Skin of body (tissue), 1 donor: ENCODE measurements at regions not wholly inside any gene's neighbourhood (a gene's known extent, or its start where the extent isn't known, plus 50 kb on each side); places are given as distances from the start of the nearest gene placed in this dataset.
"Not testable (repeated sequence)": the region's sequence is repeated elsewhere in the genome, so short reads cannot be mapped to it uniquely, and the experiment has no call there.

Experiments used
- DNase-seq: peaks from one replicate; lab custom pipeline; 2025; lab: John Stamatoyannopoulos, UW

DNA sequence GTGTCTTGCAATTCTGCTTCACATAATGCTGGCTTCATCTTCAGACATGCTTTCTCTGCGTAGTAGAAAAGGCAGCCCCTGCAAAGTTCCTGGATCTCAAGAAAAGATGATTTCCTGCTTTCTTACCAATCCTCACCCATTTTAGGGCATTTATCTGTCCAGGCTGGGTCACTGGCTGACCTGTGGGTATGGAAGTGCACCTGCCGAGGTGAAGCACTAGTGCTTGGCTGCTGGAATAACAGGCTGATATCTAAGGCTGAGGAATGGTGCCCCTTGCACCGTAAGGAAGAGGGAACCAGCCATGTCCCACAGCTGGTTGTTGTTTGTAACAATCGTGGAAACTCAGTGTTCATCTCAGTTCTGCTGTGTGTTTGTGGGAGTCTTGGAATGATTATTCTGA is 138.0 kb upstream of the KLF6 start:
- no peak for DNase-seq

DNA sequence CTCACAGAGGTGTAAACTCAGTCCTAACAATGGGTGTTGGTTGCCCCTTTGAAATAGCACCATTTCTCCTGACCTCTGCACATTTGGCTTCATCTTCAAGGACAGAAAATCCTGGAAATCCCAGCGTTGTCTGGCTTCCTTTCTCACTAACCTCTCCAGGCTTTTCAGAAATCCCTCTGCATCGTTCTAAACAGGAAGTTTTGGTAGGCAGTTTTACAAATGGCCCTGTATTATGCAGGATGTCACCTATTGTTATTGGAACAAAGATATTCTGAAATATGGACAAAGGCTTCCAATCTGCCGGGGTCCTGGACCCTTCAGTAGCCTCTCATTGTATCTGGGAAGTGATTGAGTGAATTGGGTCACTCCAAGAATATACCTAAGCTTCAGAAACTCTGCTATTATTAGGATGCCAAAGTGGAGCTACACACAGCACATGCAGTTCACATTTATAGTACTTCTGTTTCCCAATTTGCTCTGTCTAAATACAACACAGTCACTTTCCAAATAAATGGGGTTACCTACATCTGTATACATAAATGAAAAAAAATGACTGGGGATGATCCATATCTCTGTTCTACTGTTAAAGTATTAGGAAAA is 134.8 kb upstream of the KLF6 start:
- no peak for DNase-seq

DNA sequence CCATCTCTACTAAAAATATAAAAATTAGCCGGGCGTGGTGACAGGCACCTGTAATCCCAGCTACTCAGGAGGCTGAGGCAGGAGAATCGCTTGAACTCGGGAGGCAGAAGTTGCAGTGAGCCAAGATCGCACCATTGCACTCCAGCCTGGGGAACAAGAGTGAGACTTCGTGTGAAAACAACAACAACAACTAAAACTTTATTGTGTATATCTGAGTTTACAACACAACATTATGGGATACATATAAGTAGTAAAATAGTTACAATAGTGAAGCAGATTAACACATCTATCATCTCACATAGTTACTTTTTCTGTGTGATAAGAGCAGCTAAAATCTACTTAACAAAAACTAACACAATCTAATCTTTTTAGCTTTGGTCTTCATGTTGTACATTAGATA is 132.4 kb upstream of the KLF6 start:
- DNase-seq: not testable (repeated sequence)

DNA sequence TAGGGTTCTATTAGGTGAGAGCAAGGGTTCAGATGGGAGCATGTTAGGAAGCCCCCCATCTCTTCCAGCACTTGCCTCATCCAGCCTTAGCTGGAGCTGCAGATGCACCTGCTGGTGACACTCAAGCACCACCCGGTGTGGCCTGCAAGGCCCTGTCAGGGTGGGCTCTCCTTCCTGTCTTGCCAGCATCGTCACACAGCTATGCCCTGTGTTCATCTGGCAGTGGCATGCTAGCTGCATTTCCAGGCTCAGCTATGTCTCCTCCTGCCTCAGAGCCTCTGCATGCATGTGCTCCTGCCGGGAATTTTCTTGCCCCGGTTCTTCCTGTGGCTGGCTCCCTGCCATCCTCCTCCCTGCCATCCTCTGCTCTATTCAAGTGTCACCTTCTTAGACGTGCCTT is 129.7 kb upstream of the KLF6 start:
- DNase-seq: no peak

DNA sequence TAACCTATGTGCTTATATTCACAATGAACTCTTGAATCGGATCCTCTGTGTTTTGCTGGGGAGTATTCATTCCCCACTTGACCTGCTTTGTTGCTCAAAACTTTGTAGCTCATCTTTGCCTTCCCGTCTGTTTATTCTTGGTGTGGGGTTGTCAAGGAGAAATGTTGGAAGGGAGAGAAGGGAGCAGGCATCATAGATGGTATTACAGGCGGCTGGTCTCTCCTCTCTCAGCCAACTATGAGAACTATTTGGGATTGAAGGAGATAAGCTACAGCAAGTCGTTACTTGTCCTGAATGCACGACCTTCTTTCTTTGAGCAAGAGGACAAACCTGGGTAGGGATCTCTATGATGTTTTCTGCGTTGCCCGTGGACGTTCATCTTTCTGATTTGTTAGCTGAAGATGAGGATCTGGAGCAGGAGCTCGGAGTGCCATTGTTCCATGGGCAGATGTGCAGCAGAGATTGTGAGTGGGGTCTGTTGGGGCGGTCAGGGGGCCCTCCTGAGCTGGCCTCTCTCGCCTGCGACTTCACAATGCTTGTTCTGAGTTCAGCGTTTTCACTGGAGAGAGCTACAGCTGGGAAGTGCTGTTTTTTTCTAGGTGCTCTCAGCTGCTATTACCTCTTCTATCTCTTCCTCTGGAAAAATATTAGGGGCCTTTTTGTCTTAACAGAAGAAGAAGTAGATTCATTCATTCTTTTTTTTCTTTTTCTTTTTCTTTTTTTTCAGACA is 126.9 kb upstream of the KLF6 start:
- peak; percentile 11 for DNase-seq

DNA sequence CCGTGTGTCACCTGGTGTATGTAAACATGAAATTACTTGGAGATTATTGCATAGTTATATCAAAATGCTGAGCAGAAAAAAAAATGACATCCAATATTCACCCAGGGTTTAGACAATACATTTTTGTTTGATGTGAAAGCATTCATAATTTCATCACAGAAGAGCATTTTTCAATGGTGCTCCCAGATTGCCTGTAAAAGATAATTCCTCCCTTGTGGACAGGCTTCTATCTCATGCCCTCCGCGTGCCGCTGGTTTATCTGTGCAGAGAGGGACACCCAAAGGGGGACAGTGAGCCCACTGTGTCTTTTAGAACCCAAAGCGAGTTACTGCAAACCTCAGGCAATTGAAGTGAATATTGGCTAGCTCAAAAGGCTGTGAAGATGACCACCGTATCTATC is 126.2 kb upstream of the KLF6 start:
- DNase-seq: no peak

DNA sequence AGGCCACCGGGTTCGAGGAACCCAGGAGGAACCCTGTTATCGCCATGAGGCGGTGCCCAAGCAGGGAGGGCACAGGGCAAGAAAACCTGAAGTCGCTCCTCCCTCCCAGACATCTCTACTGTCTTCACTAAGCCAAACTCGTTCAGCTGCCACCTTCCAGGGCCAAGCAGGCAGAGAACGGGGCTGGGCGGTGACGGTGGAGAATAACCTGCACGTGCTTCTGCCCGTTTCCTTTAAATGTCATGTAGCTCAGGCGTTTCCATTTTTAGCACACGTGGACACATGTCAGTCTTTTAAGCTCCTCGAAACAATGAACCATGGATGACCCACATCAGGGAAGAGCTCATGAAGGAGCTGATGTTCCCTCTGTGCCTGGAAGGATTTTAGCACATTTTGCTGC is 124.3 kb upstream of the KLF6 start:
- no peak for DNase-seq

DNA sequence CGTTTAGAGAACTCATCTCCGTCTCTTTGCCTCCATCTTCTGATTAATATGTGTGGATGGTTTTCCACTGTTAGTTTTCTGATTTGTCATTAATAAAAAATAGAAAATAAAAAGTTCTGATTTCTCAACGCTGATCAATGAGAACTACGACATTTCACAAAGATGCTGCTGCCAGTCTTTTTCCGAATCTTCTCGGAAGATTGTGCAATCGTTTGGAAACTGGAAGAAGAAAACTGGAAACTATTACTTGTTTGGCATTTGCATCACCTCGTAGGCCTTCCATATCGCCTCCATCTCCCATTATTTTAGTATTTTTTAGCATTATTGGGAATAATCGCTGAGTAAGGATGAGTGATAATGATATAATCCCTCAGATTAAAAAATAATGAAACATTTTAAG is 123.2 kb upstream of the KLF6 start:
- DNase-seq: no peak

DNA sequence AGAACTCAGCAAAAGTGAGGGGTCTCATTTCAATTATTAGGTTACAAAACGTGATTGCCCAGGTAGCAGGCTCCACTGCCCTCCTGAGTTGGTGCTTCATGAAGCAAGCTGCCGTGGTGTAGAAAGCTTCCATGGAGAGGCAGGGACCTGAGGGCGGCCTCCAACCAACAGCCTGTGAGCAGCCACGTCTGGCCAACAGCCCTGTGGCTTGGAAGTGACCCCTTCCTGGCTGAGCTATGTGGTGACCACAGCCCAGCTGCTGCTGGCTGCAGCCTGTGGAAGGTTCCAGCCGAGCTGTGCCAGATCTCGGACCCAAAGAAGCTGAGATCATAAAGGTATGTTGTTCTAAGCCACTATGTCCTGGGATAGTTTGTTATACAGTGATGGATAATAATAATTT is 122.5 kb upstream of the KLF6 start:
- no peak for DNase-seq

DNA sequence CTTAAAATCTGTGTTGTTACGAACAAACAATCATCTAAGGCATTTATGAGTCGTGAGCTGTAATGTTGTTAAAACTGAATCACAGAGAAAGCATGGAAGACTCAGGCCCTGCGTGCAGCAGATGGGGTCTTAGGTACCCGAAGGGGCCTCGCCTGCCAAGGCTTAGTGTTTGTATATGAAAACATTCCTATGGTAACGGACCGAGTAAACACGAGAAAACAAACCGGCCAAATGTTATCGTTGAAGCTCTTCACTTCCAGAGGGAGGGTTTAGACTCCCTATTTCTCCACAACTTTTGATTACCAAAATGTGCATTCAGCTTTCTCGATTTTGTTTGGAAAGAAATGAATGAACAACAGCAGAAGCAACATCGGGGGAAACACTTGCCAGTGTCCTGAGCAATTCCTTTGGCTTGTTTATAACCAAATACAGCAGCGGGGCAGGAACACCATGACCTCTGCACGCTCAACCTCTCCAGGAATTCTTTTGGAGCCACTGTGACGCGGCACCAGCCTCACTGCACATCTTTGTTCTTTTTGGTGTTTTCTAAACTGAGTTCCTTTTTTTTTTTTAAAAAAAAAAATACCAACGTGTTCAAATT is 121.6 kb upstream of the KLF6 start:
- no peak for DNase-seq

DNA sequence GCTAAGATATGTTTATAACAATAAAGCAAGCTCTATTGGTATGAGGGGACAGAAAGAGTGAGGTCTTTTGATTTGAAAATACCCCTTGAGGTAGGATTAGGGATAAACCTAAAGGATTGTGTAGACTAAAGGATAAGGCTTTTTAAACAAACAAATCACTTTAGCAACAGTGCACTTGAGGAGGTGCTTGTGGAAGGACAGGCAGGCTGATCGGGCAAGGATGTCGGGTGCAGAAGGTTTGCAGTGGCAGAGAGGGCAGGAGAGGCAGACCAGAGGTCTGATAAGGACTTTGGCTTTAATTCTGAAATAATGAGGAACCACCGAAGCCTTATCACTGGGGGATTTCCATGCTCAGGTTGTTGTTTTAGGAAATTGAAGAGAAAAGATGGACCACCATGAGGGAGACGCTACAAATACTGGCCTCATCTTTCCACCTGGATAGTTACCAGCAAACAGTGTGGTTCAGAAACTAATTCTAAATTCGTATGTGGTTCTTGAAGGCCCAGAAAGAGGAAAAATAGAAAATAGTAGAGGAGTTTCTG is 119.5 kb upstream of the KLF6 start:
- no peak for DNase-seq

DNA sequence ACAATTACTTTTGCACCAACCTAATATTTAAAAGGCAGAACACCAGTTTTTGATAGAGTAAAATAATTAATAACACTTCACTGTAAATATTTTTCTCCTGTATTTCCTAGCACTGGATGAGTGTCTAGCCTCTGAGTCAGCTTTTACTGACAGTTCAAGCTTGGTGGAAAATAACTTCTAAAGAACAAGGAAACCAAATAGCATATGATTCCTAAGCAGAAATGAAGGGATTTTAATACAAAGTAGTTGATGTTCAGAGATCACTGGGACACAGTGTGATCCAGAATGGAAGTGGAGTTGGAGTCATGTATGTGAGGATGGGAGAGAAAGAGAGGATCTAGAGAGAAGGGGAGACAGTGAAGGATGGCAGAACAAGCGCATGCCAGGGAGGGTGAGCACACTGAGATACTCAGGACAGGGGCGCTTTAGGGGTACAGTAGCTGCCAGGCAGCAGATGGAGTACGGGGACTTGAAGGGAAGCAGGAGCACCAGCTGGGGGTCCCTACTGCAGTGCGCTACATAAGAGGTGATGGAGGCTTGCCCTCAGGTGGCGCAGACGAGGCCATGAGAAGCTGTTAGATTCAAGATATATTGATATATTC is 117.9 kb upstream of the KLF6 start:
- no peak for DNase-seq

DNA sequence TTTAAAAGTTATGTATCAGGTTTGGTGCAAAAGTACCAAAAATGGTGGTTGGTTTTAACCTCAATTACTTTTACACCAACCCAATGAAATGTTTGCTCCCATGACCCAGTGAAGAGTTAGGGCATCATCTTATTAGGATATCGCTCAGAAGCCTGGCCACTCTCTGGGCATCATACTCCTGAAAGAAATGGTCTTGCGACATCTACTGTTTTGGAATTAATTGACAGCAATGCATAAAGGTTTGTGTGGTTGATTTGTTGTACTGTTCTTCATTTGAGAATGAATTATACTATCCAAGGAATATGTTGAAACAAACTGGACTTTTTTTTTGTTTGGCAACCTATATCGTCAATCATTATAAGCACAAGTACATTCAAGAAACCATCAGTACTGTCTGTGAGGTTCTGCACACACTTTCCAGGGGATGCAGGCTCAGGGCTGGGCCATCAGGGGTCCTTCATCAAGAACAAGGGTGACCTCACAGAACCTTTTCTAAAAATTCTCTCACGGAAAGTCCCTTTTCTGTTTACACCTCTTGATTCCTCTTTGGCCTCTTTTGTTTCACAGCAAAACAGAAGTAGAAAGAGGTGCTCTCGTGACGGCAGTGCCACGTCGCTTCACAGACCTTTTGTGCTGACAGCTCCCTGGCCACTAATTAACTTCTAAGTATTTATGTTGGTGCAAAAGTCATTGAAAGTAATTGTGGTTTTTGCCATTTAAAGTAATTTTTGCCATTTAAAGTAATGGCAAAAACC is 117.2 kb upstream of the KLF6 start:
- DNase-seq: no peak

DNA sequence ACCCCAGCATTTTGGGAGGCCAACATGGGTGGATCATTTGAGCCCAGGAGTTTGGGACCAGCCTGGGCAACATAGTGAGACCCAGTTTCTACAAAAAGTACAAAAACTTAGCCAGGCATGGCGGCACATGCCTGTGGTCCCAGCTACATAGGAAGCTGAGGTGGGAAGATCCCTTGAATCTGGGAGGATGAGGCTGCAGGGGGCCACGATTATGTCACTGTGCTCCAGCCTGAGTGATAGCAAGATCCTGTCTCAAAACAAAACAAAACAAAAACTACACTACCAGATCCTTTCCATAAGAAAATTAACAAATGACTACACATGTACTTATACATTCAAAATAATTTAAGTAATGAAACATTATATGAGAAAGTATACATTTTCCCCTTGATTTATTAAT is 116.4 kb upstream of the KLF6 start:
- no peak for DNase-seq

DNA sequence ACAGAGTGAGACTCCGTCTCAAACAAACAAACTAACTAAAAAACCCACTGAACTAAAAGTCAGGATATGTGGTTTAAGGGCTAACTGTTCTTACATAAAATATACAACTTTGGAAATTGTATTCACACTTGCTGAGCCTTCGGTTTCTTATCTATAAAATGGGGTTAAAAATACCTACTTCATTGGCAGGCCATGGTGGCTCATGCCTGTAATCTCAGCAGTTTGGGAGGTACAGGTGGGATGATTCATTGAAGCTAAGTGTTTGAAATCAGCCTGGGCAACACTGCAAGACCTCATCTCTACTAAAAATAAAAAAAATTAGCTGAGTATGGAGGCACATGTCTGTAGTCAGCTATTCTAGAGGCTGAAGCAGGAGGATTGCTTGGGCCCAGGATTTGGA is 115.4 kb upstream of the KLF6 start:
- no peak for DNase-seq

DNA sequence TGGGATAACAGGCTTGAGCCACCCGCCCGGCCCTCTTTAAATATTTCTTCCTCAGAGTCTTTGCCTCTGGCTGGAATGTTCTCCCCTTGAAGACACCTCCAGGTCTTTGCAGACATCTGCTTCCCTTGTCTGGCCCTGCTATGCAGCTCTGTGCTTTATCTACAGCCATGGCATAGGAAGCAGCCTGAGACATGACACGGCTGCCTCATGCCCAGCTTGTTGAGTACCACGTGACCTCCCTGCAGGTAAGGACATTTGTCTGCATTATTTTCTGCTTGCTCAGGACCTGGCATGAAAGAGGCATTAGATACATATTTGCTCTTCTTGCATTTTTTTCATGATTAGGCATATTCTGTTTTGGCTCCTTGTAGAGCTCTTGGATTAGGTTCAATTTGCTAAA is 113.8 kb upstream of the KLF6 start:
- no peak for DNase-seq

DNA sequence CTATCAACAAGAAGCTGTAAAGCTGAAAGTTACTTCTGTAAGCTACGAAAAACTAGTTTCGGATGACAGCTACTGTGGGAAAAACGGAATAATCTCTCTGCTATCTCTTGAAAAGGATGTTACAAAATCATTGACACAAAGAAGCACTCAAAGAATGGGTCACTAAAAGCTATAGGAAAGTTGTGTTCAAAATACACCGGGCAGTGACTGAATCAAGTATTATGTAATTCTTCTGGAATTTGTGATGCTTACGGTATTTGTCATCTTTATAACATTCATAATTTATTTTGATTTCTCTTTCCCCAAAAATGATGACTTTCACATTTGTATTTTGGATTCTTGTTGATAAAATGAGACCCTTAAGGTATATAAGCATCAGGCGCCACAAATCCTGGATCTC is 112.1 kb upstream of the KLF6 start:
- DNase-seq: peak; percentile 41

DNA sequence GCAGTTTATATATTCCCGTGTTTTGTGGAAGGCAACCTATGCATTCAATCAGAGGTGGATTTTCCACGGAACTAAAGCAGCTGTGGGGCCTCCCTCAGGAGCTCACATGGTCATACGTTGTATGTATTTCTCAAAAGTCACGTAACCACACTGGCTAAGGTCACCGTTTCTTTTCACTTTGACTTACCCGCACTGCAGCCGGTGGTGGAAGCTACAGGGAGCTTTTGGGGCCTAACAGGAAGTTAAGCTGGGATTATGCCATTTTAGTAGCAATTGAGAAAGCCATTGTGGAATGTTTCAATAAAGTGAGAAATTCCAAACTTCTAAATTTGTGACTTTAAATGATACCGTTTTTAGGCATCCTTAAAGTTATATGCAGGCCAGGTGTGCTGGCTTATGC is 111.2 kb upstream of the KLF6 start:
- no peak for DNase-seq

DNA sequence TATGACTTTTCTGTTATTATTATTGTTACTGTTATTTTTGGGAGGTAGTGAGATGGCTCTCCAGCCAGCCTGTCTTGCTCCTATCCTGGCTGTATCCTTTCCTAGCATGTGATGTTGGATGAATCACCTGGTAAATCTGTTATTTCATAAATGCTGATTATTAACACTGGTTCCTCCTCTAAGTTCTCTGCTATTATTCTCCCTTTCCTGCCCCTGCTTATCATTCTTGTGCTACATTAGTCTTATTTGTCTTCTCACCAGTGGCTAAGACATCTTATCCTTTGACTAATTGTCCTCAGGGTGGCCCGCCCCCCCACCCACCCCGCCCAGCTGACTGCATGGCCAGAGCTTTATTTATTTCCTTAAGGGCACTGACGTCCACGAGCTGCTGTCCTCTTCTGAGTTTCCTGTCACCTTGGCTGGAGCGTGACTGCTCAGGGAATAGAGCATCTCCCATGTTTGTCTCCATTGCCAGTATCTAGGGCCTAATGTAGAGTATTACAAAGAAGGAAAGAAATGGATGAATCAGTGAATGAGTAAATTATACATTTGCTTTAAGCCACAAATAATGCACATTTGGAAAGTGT is 110.1 kb upstream of the KLF6 start:
- DNase-seq: no peak

DNA sequence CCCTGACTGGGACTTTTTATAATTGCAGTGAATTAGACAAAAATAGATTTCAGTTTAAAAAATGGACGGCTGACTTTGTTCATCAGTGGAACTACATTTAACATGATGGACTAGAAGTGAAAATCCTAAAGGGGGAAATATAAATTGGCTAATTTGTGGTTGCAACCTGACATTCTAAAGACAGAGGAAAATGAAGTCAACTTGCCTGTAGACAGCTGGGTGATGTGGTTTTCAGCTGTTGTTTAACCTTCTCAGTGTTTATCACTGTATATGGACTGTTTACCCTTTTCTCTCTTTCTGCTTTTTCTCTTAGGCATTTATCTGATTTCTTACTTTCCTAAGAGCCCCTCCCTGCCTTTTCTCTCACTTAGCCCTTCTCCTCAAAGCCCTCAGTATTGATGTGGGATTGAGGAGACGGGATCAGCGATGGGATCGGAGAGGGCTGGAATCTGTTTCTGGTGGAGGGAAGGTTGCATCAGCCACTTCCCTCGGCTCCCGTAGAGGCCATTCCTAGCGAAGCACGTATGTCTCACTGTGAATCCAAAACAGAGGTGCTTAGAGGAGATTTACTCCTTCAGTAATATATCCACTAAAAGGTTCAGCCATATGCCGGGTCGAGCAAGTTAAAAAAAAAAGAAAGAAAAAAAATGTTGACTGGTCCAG is 109.0 kb upstream of the KLF6 start:
- no peak for DNase-seq
